ENCODE measurements at regions not wholly inside any gene's neighbourhood (a gene's known extent, or its start where the extent isn't known, plus 50 kb on each side); places are given as distances from the start of the nearest gene placed in this dataset.
"Not testable (repeated sequence)": the region's sequence is repeated elsewhere in the genome, so short reads cannot be mapped to it uniquely, and the experiment has no call there.

GRCh38 chrX:18030656-18031055 lies 169.6 kb upstream of the RAI2 start:
- TF ChIP-seq CTCF, POLR2AphosphoS5, EP300, POLR2A (IDR thresholded peaks at IDR 0.05): not testable (repeated sequence)
